ENCODE measurements at regions not wholly inside any gene's neighbourhood (a gene's known extent, or its start where the extent isn't known, plus 50 kb on each side); places are given as distances from the start of the nearest gene placed in this dataset.
"Not testable (repeated sequence)": the region's sequence is repeated elsewhere in the genome, so short reads cannot be mapped to it uniquely, and the experiment has no call there.

DNA sequence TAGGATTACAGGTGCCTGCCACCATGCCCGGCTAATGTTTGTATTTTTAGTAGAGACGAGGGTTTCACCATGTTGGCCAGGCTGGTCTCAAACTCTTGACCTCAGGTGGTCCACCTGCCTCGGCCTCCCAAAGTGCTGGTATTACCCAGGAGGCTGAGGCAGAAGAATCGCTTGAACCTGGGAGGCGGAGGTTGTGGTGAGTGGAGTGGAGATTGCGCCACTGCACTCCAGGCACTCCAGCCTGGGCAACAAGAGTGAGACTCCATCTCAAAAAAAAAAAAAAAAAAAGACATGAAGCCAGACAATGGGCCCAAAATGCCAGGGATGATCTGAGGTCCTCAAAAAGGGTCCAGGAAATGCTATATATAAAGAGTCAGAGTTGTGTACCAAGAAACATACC lies 392.9 kb downstream of the SEC14L1 start:
- DNase-seq = not testable (repeated sequence)

DNA sequence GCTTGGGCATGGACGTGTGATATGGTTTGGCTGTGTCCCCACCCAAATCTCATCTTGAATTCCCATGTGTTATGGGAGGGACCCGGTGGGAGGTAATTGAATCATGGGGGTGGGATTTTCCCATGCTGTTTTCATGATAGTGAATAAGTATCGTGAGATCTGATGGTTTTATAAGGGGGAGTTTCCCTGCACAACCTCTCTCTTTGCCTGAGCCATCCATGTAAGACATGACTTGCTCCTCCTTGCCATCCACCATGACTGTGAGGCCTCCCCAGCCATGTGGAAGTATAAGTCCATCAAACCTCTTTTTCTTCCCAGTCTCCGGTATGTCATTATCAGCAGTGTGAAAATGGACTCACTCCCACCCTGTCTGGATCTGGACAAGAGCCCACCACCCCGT lies 393.4 kb downstream of the SEC14L1 start:
- DNase-seq = no peak

DNA sequence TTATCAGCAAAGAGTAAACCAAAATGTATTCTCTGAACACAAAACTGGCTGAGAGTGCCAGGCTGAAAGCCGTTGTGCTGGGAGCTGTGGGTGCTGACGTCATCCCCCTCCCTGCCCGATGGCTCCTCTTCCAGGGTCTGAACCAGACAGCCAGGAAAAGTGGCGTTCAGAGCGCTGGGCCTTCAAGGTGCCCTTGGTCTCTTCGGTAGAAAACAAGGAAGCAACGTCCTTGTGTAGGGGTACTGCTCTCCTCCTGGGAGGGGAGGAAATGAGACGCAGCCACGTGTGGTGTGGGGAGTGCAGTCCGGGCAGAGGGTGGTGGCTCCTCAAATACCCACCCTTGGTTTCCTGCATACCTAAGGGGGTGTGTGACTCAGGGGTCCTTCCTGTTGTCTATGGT lies 394.7 kb downstream of the SEC14L1 start:
- no peak for DNase-seq

DNA sequence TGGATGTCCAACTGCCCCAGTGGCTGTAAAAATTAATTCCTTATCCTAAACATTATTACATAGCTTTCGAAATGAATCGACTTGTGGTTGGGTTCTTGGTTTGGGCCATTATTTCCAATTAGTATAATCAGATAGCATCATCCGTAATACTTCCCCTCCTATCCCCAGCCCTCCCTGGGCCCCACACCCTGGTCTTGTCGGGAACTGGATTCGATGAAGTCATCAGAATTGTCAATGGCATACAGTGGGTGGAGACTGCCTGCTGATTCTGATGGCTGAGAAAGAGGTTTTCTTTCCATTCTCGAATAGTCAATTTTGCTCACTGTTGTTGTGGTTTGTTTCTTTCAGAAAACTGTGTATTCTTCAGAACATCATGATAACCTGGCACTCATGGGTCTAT lies 395.1 kb downstream of the SEC14L1 start:
- no peak for DNase-seq

DNA sequence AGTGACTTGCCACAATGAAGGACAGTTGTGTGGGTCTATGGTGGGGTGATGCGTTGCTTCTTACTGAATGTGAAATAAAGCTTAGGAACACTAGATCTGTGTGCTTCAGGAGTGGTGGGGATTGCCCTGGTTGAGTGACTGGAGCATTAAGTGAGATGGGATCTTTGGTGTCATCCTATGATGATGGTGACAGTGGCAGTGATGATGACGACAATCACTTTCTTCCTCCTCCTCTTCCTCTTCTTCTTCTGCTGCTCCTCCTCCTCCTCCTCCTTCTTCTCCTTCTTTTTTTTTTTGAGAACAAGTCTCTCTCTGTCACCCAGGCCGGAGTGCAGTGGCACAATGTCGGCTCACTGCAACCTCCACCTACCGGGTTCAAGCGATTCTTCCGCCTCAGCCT lies 396.8 kb downstream of the SEC14L1 start:
- DNase-seq = no peak

DNA sequence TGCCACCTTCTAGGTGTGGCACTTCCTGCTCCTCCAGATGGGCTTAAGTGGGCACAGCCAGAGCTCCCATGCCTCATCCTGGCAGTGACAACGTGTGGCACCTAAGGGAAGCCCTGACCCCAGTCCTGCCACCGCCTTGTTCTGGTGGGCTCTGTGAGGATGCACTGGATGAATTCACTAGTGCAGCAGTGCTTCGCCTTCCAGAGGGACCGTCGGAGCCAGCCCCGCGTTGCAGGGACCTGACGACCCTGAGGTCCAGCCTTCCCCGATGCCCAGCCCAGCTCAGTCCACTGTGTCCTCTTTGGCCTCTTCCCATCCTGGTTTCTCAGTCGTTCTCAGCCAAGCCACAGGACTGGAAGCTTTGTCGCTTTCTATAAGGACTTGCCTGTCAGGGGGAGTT lies 399.8 kb downstream of the SEC14L1 start:
- no peak for DNase-seq

DNA sequence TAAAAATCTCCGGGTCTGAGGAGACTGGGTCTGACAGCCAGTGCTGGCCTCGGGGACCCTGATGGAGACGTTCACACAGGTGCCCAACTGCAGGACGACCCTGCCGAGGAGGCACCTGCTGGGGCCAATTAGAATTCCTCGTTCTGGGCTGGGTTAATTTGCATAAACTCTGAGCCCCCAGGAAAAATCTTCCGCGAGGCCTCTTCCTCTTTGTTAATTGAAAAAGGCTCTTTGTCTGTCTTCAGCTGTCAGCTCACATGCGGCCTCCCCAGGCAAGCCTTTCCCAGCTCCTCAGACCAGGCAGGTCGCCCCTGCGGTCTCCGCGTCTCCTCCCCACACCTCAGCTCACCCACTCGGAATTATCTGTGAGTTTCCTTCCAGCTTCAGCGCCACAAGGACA lies 400.2 kb downstream of the SEC14L1 start:
- no peak for DNase-seq

DNA sequence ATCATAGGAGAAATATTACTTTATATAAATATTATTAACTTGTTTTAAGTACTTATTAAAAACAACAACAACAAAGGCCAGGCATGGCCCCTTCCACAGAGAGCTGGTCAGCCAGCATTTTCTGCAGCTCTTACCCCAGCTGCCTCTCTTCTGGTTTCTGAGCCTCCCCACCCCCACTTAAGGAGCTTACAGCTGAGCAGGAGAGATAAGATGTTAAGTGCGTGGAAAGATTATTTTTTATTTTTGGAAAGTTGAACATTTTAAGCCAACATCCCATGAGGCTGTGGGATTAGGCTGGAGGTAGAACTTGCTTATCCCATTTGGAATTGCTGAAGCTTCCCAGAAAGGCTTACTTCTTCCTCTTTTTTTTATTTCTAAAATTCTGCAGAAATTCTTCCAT lies 401.2 kb downstream of the SEC14L1 start:
- no peak for DNase-seq

DNA sequence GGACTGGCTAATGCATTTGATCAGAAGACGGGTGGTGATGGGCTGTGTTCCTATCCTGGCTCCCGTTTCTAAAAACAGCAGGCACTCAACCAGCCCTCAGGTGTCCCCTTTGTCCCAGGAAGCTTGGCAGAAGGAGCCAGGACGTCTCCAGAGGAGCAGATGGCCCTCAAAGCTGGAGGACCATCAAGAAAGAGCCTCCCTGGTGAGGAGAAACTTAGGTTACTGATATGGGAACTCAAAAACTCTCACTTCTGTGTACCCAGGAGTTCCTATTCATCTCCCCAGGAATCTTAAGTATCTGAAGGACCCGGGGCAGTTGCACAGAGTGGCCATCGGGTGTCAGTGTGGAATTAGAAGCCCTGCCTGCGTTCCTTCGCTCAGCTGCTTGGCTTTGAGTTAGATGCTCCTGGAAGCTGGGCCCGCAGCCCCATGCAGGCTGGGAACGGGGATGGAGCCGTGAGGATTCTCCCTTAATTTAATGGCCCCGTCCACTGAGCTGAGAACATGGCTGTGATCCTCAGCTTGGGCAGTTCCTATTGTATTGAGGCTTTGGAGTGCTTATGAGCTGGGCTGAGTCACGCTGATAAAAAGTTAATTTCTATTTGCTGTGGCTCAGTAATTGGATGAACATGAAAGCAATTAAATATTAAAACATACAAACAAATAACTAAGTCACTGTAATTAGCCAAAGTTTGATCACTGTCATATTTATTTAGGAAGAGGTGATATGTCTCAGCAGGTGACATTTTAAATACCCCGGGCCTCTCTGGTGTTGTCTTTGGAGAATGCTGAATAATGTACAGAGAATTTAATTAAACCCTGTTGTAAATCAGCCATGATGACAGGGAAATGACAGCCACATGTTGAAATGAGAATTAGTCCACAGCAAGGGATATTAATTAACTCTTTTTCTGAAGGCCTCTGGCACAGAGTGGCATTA lies 402.1 kb downstream of the SEC14L1 start:
- peak; percentile 66 for DNase-seq

DNA sequence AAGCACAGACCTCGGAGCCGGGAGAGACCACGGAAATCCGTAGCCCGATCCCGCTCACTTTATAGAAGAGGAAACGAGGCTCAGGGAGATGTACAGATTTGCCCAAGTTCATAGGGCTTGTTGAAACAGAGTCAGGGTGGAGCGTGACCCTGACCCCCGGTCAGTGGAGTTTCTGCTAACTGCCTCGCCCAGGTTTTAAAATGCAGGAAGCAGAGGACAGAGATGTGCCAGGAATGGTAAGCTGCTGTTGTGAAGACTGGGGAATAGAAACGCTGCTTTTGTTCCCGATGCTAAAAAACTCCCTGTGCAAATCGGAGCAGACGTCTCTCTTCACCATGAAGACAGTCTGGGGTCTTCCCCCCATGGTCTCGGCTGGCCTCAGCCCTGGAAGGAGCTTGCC lies 403.0 kb downstream of the SEC14L1 start:
- DNase-seq = no peak

DNA sequence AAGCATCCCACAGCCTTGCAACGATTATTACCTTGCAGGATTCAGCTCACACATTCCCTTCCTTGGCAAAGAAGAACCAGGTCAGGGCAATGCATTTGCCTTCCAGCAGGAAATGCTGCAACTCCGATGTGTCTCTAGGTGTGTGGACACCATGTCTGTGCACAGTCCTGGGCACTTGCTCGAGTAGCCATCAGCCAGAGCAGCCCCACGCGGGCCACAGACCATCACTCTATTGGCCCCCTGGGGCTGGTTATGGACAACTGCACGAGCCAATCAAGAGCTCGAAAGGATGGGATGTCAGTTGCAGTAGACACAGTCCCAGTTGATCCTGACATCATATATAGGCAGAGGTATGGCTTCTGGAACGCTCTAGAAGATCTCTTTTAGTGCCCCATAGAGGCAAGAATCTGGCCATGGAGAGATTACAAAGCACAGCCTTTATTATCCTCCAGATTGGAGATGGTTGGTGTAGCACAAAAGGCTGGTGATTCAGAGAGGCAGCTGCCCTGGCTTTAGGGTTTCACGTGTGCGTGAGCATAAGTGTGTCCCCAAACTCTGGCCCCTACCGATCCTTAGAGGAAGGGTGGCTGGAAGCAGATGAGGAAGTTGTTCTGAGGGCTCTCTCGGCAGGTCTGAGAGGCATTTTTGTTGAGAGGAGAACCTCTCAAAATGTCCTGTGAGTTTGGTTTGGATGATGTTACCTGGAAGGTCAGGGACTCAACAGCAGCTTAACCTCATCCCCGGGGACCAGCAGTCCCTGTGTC lies 403.8 kb downstream of the SEC14L1 start:
- no peak for DNase-seq

DNA sequence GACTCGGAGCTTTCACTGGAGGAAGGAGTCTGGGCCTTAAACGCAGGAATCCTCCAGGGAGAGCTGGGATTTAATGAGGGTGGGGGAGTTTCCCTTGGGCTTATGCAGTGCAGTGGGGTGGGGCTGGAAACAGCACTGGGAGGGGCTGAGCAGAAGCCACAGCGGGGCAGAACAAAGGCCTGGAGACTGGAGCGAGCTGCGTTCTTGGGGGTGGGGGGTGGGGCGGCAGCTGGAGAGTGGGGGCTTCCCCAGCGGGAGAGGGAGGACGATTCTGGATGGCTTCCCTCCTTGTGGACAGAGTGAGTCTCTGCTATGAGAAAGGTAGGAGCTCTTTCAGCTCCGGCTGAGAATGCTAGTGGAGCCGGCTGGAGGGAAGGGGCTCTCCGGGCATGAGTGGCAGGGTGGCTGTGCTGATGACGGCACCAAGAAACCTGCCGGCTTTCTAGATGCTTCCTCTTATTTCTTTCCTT lies 406.0 kb downstream of the SEC14L1 start:
- DNase-seq = no peak

DNA sequence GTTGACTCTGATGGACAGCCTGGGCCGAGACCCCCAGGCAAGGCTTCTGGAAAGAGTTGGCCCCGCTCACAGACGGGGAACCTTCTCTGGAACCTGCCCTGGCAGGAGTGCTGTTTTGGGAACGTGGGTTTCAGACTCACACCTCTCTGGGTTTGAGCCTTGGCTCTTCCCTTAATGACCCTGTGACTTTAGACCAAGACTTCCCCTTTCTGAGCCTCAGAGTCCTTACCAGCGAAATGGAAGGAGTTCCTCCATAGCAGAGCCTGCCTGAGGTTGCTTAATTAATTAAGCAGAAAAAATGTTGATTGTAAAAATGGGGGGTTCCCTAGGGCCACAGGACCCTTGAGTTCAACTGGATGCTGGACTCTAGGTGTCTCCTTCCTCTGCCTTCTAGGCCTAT lies 408.2 kb downstream of the SEC14L1 start:
- no peak for DNase-seq

DNA sequence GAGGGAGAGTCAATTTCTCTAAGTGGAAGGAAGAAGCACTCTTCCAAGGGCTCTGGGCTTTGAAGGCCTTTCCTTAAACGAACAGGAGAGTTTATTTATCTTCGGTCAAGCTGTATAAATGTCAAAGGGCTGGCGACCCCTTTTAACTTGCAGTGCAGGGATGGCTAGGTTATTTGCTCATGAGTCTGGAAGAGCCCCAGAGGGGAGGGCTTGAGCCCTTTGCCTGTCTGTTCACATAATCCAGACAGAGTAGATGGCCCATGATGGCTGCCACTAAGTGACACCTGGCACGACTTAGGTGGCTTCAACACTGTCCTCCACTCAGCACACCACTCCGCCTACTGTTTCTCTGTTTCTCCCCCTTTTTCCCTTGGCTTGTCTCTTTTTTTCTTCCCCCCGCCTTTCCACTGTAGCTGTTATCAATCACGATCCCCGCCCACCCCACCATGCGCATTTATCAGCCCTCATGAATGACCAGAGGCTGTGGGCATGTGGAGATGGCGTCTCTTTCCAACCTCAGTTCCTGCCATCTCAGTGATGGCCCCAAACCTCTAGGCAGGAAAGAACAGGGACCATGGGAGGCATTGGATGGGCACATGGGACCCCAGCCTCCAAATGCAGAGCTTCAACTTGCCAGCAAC lies 408.7 kb upstream of the TNRC6C start:
- DNase-seq = no peak

DNA sequence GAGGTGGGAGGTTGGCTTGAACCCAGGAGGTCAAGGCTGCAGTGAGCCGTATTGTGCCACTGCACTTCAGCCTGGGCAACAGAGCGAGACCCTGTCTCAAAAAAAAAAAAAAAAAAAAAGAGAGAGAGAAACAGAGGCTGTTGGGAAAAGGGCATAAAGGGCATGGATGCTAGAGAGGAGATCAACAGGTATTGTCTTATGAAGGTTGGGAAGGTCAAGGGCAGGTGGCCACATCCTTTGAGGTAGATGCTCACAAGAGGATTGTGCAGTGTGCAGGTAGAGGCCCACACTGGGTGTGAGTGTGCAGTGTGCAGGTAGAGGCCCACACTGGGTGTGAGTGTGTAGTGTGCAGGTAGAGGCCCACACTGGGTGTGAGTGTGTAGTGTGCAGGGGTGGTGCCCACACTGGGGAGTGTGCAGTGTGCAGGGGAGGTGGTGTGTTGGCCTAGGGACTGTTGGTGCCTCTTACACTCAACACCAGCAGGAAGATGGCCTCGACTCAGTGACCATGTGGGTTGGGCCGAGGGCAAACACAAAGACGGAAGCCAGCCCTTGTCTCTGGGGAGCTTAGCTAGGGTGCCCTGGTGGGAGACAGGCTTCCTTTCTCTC lies 404.9 kb upstream of the TNRC6C start:
- DNase-seq = no peak

DNA sequence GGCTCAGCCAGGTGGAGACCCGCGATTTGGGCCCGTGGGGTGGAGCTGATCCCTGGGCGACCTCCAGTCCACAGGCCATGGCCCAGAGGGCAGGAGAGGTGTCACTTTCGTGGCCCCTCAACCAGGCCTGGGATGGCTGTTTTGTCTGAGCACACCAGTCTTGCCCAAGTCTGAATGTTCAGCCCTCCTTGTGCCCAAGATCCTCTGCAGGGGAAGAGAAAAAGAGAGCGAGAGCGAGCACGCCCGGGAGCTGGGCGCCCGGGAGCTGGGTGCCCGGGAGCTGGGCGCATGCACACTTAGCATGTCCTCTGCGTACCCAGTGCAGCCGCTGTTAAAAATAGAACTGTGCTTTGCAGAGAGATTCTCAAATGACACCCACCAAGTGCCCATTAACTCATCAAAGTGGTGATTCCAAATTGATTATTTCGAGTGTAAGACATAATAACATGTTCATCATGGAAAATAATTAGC lies 403.3 kb upstream of the TNRC6C start:
- no peak for DNase-seq

DNA sequence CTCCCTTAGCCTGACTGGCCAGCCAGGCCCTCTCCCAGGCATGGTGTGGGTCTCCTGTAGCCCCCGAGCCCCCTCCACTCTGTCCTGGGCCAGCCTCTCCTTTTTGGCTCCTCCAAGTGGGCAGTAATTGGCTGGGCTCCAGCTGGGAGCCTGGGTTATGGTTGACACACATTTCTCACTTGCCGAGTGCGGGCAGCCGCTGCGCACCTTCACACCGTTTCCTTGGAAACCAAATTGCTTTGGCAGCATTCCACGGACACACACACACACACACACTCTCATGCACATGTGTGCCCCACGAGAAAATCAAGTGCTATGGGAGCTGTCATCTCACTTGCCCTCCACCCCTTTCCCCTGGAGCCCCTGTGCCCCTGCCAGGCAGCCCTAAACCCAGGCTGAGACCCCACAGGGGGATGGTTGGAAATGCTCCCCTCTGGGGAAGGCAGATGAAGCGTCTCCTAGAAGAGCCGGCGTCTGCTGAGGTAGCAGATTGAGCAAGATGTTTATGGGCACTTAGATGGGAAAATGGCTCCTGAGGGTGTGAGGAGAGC lies 402.7 kb upstream of the TNRC6C start:
- no peak for DNase-seq

DNA sequence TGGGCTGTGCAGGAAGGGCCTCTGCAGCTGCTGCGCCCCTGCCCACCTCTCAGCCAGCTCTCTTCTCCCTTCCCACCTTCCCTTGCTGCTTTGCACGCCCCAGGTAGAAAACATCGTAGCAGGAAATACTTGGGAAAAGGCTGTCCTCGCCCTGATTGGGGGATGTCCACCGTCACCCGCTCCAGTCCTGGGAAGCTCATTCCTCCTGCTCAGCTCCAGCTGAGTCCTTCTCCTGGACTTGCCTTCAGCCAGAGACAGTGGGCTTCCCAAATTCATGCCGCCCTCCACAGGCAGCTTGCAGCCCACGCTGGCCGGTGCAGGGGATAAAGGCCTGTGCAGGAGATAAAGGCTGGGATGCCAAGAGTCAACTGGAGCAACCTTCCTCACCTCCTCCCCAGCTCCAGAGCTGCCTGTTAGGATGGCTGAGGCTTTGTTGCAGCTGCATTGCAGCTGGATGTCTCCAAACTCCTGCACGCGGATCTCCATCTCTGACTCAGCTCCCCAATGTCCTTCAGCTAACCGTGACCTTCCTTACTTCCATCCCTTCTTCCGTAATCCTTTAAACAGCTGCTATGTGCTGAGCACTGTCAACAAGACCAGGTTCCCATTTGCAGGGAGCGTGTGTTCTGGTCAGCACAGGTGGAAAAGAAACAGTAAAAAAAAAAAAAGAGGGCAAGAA lies 402.0 kb upstream of the TNRC6C start:
- DNase-seq = no peak

DNA sequence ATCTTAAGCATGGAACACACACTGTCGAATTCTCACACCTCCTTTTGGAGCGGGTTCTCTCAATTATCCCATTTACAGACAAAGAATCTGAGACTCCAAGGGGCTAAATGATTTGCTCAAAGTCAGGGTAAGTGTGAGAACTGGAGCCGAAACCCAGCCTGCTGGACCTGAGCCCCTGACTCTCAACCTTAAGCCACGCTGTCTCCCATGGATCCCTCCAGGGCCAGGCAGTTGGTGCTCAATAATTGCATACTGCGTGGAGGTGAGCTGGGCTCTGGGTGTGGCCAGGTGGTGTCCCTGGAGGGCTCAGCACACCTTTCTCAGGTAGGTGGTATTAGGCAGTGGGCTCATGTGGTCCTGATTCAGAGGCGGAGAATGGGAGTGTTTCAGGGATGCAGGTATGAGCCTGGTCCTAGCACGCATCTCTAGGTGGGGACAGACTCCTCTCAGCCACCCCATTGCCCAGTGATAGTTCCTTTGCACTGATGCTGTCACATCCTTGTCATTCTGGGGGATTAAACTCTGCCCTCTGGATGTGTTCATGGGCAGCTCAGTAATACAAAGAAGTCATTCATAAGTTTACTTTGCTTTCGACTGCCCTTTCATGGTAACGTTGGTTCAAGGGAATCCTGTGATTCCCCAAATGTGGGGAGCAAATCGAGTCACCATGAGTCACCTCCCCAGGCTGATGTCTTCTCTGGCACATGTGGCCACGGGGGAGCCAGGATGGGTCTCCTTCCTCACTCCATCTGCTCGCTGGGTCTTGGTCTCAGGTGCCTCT lies 399.5 kb upstream of the TNRC6C start:
- DNase-seq = no peak

DNA sequence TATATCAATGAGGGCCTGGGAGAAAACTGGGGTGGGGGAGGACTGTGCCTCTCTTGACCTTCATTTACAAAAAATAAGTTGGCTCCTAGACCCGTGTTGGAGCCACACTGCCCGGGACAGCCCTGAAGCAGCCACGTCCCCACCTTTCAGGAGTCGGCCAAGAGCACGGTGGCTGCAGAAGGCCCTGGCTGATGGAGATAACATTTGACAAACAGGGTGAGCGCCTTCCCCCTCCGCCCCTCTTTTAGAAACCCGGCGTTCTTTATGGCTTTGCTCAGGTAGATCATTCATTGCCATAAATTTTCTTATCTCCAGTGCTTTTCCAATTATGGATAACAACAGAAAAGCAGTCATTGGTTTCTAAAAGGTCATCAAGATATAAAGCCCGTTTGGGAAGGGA lies 398.1 kb upstream of the TNRC6C start:
- no peak for DNase-seq

DNA sequence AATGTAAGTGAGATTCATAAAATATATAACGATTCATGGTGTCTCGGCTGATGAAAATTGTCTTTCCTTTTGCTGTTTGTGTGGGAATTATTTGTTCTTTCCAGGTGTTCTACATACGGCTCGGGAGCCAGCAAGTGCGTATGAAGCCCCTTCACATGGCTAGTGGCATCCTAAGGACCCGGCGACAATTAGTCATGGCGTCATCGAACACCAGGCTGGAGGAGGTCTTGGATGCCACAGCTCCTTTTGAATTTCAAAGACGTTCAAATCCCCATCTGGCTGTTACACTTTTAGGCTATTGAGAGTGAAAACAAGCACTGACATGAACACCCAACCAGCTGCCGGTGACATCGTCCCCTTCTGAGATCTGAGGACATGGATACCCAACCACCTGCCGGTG lies 397.7 kb upstream of the TNRC6C start:
- no peak for DNase-seq
